T-helper 1 cell treated with Interleukin-12 subunit alpha and Interleukin-12 subunit beta and Interleukin-4 antibody, amounts not matched to agents 30 ng/mL and 1 ng/mL, for 36 hours (primary cell): ENCODE measurements at regions not wholly inside any gene's neighbourhood (a gene's known extent, or its start where the extent isn't known, plus 50 kb on each side); places are given as distances from the start of the nearest gene placed in this dataset.
"Not testable (repeated sequence)": the region's sequence is repeated elsewhere in the genome, so short reads cannot be mapped to it uniquely, and the experiment has no call there.

Experiments
- intact Hi-C: fragments of 100-400 bp; cut with micrococcal nuclease; formaldehyde crosslinking; loops from one replicate; pipeline ENCODE4 v1.15.1; 2024

DNA sequence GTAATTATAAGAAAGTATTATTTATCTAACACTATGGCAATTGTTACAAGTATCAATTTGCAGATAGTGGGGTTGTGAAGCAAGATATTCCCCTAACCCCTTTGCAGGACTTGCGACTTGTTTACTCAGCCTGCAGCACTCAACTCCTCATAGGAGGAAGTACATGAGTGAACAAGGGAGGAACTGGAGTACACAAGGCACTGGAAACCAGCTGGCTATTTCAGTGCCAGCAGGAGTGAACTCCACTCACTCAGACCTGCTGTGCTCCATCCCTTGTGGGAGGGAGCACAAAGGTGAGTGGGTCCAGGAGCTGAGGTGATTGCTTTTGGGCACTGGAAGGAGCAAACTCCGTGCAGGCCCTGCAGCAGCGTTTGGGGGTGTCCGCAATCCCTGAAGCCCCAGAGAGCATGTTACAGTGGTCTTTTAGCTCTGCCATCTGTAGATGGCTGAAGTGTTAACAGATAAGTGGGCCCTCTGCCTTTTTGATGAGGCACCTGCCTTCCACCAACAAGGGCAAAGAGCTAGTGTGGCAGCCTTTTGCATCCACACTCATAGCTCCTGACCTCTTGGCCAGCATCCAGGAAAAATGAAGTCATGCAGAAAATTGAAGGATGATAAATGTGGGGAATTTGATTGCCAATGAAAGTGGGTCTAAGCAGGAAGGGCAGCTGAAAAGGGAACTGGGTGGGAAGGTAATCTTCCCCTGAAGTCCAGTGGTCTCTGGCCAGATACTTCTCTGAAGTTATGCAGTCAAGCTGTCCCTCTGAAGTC lies 802.2 kb upstream of the MIR17HG start:
- intact Hi-C loops, result no loop called here

DNA sequence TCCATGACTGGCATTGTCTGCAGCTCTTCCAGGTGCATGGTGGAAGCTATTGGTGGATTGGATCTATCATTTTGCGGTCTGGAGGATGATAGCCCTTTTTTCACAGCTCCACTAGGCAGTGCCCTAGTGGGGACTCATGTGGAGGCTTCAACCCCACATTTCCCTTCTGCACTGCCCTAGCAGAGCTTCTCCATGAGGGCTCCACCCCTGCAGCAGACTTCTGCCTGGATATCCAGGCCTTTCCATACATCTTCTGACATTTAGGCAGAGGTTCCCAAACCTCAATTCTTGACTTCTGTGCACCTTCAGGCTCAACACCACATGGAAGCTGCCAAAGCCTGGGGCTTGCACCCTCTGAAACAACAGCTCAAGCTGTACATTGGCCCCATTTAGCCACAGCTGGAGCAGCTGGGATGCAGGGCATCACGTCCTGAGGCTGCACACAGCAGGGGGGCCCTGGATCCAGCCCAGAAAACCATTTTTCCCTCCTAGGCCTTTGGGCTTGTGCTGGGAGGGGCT lies 800.2 kb upstream of the MIR17HG start:
- intact Hi-C loops, result no loop called here

DNA sequence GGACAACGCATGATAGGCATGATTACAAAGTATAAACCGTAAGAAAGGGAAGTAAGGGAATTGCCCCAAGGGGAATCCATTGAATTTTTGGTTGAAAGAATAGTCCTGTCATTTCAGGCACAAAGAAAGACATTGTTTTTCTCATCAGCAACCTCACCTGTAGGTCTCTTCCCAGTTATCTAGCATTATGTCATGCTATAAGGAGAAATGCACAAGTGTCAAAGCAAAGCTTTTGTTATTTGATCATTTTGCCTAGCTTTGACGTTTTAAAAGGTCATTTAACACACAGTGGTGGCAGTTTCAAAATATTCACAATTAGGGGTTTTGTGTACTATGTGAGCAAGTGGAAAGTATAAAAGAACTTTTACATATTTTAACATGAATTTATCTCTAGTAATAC lies 796.2 kb upstream of the MIR17HG start:
- intact Hi-C loops, result no loop called here

DNA sequence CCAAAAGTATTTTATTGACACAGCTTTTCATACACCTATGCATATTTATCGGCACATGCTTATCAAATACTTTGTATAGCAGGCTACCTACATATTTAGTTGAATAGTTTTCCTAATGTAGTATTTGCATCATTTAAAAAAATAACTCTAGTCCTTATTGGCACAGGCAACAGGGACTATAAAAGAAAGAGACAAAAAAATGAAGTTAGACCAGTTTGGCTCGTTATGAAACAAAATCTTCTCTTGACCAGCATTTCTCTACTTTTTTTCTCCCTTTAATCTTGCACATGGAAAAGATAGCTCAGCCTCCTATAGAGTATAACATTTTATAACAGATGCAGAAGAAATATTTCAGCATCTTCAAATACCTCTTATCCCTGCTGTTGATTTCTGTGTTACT lies 794.8 kb upstream of the MIR17HG start:
- intact Hi-C loops, result no loop called here

DNA sequence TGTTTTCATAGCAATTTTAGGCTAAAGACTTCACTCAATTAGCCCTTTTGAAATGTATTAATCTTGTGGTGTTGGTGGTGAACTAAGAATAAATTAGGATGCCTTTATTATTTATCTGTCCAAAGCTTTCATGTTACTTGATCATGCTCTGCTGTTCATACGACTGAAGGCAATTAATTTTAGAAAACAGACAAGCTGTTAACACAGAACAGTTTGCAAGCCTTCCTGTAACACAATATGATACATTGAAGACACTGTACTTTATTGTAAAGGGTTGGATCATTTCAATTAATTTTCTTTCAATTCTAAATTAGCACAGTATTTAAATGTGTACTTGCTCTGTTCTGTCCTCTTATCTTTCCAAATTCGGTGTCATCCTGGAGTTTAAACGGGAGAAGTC lies 794.3 kb upstream of the MIR17HG start:
- intact Hi-C loops, result no loop called here

DNA sequence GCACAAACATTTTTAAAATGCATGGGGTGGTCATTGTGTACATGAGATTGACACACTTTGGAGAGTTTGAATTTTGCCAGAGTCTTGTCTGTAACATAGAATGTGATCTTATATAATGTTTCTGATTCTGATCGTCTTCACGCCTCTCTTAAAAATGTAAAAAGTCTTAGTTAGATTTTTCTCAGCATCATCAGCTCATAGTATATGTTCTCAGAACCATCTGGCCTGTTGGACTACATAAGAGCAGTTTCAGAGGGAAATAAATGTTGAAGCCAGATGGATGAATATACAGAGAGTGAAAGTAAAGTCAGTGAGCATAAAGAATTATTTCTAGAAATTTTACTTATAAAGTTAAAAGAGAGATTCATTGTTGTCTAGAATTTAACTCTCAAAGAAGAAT lies 789.9 kb upstream of the MIR17HG start:
- intact Hi-C loops, result no loop called here

DNA sequence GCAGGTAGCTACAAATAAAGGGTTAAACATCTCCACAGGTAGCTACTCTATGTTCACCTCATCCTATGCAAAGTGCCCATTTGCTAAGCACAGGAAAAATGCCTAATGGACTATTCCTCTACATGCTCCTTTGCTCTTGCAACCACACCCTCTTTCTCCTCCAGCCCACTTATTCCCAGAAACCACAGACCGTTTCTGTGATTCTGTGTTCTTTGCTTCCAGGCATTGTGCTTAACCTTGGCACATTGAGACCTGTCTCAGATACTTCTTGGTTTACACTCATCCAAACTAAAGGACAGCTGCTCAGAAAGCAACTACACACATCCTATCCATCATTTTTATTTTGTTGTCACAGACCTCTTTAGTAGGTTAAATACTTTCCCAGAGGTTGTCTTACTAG lies 785.0 kb upstream of the MIR17HG start:
- intact Hi-C loops, result no loop called here

DNA sequence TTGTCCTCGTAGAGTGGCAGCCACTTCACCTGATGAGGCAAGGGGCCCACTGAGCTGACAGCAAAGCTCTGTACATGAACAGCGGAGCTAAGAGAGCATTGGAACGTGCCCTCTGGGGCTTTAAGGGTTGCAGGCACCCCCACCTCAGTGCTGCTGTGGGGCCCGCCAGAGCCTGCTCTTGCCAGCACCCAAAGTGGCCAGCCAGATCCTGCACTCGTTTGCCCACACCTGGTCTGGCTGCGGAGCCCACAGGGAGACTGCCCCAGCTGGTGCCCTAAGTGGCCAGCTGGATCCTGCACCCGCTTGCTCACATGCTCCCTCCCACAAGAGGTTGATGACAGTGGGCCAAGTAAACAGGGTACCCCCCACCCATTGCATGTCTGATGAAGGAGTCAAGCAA lies 783.4 kb upstream of the MIR17HG start:
- intact Hi-C loops, result no loop called here

DNA sequence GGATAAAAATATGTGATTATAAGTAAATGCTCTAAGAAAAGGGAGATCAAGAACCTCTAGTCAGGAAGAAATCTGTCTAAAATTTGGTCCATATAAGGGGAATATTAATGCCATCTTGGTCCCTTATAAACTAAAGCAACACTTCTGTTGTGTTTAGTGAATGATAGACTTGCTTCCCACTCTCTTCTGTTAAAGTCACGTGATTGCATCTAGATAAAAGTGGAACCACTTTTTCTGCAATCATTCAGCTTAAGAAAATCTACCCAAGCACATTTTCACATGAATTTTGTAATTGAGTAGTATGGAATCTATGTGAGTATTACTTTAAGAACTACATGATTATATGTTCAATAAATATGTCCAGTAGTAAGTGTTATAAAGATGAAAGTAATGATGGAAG lies 782.9 kb upstream of the MIR17HG start:
- intact Hi-C loops, result no loop called here

DNA sequence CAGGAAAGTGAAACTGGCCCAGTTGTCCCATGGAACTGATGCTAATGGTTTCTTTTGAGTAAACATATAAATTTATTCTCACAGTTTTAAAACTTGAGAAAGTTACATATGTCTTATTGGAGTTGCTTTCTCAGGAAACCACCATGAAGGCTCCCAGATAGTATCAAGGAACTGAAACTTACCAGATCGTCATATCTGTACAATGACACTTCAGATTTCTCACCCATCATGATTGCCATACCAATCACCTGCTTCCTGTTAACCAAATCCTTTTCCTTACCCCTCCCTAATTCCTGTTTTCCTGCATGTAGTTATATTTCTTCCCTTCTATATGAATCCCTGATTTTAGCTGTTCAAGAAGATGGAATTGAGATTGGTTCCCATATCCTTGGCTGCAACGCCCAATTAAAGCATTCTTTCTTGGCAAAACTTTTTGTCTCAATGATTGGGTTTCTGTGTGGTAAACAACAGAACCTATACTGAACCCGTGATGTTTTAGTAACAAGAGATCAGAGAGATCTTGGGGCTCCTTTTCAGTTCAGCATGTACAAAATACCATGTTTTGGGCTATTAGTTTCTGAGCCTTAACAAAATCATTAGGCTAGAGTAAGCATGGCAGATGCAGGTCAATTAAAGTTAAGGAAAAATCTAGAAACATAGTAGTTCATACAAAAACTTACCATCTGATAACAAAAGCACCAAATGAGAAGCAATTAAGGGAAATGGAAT lies 781.3 kb upstream of the MIR17HG start:
- intact Hi-C loops, result no loop called here

DNA sequence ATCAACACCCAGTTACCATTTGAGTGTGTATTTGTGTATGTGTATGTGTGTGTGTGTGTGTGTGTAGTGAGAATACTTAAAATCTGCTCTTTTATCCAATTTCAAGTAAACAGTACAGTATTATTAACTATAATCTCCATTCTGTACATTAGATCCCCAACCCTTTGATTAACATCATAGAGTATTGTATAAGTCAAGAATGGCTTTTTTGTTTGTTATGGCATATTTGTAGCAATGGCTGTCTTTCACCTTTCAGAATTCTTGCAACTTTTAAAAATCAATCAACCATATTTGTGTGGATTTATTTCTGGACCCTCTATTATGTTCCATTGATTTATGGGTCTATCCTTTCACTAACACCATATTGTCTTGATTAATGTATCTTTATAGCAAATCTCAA lies 779.3 kb upstream of the MIR17HG start:
- intact Hi-C loops, result no loop called here

DNA sequence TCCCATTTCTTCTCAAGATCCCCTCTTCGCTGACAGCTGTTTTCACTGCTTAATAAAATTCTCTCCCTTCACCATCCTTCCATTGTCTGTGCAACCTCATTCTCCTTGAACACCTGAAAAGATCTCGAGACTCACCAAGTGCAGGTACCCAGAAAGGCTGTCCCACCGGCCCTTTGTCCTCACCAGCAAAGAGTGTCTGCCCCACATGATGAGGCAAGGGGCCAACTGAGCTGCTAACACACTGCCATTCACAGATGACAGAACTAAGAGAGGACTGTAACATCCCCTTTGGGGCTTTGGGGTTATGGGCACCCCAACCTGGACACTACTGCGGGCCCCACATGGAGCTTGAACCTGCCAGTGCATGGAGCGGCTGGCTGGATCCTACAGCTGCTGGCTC lies 771.4 kb upstream of the MIR17HG start:
- intact Hi-C loops, result no loop called here

DNA sequence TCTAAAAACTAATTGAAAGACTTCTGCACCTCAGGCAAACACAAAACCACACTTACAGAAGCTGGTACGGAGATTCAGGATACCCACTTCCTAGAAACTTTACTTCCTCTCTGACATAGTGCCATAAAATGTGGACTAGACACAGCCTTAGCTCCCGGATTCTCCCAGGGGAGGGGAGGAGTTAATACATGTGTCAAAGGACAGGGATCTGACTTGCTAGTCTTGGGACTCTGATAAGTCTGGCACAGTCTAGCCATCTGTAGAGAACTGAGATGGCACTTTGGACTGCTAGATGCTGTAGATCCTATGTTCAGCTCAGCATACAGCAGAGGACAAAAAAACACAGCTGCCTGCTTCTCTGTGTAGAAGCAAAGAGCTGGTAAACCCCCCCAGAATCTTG lies 769.8 kb upstream of the MIR17HG start:
- intact Hi-C loops, result no loop called here

DNA sequence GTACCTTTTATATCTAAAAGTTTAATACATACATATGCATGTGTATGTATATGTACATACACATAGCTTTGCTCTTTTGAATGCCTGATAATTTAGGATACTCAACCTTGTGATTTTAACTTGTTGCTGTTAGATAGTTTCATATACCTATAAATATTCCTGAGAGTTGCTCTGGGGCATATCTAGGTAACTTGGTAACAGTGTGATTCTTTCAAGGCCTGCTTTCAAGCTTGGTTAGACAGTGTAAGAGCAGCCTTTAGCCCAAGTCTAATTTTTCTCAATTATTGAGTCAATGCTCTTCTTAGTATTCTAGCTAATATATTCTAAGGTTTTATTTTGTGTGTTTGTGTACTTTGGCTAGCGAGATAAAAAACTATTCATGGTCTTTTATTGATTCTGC lies 762.1 kb upstream of the MIR17HG start:
- intact Hi-C loops, result no loop called here

DNA sequence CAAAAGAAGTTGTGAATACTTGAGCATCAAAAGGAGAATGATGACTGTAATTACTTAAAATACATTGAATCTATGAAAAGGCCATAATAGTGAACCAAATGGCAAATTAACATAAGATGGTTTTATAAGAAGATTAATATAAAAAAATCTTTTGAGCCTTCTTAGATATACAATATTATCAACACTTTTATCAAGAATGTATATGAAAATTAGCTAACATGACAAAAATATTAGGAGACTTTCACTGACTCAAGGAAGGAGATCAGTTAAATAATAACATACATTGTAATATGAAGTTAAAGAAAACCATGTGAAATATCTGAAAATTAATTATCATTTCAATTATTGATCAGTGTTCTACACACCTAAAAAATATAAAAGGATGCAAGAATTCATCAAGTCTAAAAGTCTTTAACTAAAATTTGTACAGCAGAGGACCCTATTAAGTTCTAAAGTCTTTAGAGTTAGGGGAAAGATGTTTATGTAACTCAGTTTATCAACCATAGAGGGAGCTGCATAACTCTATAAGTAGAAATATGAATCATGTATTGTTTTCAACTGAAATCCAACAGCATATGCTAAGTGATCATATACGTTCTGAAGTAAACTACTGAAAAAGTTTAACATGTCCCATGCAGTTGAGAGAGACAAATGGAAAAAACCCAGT lies 756.1 kb upstream of the MIR17HG start:
- intact Hi-C loops, result no loop called here

DNA sequence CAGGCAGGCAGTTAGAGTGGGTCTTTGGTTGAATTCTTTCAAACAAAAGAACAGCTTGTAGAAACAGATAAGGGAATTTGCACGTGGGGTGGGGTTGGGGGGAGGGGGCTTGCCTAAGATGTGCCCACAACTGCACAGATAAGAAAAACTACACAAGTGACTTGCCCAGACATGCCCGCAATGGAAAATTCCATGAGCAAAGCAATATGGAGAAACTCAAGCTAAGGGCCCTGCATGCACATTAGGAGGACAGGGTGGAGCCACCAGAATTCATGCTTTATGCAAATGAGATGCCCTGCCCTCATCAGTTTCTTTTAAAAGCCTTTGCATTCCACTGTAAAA lies 755.6 kb upstream of the MIR17HG start:
- intact Hi-C loops, result no loop called here

DNA sequence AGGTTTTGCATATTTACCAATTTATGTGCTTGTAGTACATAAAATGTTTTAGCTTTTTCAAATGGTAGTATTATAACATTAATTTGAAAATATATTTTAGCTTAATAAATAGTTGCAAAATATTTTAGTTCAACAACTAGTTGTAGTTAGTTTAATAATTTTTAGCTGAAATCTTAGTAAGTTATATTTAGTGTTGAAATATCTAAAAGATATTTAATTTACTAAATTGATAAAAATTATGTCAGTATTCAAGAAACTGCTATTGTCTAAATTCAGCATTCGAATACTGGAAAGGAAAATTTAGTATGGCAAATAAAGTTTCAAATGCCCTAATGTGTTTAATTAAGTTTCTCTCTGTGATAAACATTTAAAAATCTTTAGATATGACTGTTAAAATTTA lies 754.5 kb upstream of the MIR17HG start:
- intact Hi-C loops, result no loop called here

DNA sequence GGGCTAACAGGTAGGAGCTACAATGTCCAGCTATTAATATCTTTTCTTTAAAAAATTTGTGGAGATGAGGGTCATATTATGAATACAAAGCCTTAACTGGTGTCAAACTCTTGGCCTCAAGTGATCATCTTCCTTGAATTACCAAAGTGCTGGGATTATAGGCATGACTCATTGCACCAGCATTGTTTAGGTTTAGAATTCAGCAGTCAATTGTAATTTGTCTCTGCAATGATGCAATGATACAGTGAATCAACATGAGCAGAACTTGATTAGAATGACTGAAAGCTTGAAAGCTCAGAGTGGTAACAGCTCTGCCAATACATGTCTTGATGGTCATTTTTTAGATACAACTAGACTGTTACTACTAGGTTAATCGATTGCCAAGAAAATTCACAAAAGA lies 752.8 kb upstream of the MIR17HG start:
- intact Hi-C loops, result no loop called here

DNA sequence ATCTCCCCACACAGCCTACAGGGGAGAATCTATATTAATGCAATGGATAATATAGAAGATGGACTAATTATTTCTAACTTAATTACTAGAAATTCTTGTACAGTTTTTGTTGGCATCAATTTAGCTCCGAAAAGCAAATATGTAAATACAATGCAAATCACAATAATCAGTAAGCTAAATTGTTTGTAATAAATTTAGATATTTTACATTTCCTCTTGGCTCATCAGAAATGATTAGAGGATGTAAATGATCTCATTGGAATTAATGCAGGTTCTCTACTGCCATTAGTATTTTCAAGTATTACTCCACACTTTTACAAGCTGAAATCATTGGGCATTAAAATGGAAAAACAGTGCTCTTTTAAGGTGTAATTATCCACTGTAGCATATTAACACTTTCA lies 741.8 kb upstream of the MIR17HG start:
- intact Hi-C loops, result no loop called here

DNA sequence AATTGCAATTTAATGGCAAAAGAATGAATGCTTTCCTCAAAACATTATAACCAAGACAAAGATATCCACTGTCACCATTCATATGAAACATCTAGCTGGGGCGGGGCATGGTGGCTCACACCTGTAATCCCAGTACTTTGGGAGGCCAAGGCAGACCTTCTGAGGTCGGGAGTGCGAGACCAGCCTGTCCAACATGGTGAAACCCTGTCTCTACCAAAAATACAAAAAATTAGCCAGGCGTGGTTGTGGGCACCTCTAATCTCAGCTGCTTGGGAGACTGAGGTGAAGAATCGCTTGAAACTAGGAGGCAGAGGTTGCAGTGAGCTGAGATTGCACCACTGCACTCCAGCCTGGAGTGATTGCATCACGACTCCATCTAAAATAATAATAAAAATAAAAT lies 740.6 kb upstream of the MIR17HG start:
- intact Hi-C loops, result not testable (repeated sequence)

DNA sequence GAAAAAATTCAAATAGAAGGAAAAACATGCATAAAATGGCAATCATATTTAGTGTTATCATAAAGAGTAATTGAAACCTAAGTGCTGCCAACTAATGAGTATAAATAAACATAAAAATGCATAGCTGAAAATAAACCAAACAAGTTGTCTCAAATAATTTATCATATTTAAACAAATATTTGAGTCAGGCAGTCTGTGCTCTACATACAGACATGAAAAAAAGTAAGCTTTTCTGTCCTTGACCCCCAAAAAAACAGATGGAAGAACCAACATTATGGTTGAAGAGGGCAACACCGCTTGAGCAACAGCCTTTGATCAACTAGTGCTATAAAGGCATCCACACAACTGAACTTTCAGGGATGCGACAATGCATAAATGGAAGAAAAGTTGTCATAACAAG lies 735.1 kb upstream of the MIR17HG start:
- intact Hi-C loops, result no loop called here

DNA sequence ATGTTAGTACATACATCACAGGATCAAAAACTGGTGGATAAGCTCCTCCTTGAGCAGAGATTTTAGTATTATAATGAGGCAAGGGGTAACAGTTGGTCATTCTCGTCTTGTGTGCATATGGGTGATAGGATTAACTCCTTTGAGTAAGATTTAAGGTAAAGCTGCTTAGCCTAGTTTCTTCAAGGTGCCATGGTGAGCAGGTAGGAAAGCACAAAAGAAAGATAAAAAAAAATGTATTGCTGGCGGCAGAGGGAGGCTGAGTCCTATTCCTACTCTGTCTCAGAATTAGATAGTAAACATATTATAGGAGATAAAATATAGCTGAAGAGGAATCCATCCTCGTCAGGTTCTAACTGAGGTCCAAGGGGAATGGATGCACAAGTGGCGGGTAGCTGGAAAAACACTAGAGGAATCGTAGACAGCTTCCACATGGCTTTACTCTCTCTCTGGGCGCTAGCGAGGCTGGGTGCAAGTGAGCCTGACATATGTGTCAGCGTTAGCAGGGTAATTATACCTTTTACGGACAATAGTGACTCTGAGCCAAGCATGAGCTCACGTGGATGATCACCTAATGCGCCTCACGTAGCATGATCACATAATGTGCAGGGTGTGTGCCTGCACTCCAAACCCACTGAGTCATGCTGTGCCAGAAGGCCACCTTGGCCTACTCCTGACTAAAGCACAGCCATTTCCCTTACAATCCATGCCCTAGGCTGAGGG lies 734.3 kb upstream of the MIR17HG start:
- intact Hi-C loops, result no loop called here
